ENCODE measurements at regions not wholly inside any gene's neighbourhood (a gene's known extent, or its start where the extent isn't known, plus 50 kb on each side); places are given as distances from the start of the nearest gene placed in this dataset.

DNA sequence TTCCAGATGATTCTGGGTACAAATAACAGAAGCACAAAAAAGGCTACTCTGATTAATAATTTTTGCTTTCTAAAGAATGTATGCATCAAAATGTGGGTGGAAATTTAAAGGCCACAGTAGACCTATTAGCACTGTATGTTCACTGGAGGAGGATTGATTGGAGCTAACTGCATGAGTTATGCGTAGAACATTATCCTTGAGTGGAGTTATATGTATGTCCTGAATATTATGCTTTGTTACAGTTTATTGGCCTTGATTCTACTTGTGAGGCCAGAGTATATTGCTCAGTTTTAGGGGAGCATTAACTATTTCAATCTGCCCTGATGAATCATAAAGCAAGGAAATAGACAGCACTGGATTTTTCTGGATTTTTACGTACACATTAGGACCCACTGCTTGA, 87.9 kb downstream of the CDCA7 start:
- no peaks in the 10 kb centered on the region for H3F3A ChIP-seq (ENCODE audit: insufficient read depth, low read length)
- H3K4me1 ChIP-seq (ENCODE audit: low read length): no peaks in the 10 kb centered on the region
- H3K9ac ChIP-seq (ENCODE audit: low read length): no peak overlapping the region
- no peaks in the 10 kb centered on the region for H3K79me2 ChIP-seq (ENCODE audit: low read length)
- H3K9me2 ChIP-seq (replicated peaks; ENCODE audit: insufficient read depth, low read length): no peaks in the 10 kb centered on the region
- no peak overlapping the region for H2AFZ ChIP-seq (ENCODE audit: low read length)
- H3K4me2 ChIP-seq (ENCODE audit: low read depth, low read length): no peak overlapping the region
- TF ChIP-seq EZH2phosphoT487 (IDR thresholded peaks at IDR 0.05; ENCODE audit: low read length) (no peak), EZH2 (optimal IDR thresholded peaks at IDR 0.05; ENCODE audit: low read depth, low read length) (no peak)
- TF ChIP-seq, protein P1, sequence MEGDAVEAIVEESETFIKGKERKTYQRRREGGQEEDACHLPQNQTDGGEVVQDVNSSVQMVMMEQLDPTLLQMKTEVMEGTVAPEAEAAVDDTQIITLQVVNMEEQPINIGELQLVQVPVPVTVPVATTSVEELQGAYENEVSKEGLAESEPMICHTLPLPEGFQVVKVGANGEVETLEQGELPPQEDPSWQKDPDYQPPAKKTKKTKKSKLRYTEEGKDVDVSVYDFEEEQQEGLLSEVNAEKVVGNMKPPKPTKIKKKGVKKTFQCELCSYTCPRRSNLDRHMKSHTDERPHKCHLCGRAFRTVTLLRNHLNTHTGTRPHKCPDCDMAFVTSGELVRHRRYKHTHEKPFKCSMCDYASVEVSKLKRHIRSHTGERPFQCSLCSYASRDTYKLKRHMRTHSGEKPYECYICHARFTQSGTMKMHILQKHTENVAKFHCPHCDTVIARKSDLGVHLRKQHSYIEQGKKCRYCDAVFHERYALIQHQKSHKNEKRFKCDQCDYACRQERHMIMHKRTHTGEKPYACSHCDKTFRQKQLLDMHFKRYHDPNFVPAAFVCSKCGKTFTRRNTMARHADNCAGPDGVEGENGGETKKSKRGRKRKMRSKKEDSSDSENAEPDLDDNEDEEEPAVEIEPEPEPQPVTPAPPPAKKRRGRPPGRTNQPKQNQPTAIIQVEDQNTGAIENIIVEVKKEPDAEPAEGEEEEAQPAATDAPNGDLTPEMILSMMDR (IDR thresholded peaks at IDR 0.05; ENCODE audit: low read length): no peak
- no peaks in the 10 kb centered on the region for H3K9me3 ChIP-seq (replicated peaks; ENCODE audit: insufficient read depth, low read length)
- no peak for DNase-seq
- H3K27me3 ChIP-seq (replicated peaks; ENCODE audit: insufficient read depth, low read length): no peaks in the 10 kb centered on the region
- H4K20me1 ChIP-seq (ENCODE audit: insufficient read depth, low read length): no peaks in the 10 kb centered on the region
- no peak overlapping the region for H3K4me3 ChIP-seq (ENCODE audit: low read length)
- no peak overlapping the region for H3K27ac ChIP-seq (ENCODE audit: low read length)
- no peaks in the 10 kb centered on the region for H3K36me3 ChIP-seq (replicated peaks; ENCODE audit: insufficient read depth, low read length)

DNA sequence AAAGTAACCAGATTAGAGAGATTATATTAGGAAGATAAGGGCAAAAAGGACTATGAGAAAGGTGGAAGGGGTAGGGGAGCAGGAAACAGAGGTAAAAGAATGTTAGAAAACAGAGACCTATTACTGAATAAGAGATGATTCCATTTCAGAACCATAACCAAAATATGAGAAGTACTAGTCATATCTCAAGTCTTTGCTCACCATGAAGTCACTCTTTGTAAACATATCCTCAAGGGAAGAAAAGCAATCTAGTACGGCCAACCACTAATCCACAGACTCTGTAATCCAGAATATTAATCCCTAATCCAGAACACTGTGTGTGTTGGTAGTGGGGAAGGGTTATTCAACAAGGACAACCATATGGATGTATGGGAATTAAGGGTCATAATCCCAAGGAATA, 92.0 kb downstream of the CDCA7 start:
- H3K79me2 ChIP-seq (ENCODE audit: low read length): no peaks in the 10 kb centered on the region
- no peaks in the 10 kb centered on the region for H4K20me1 ChIP-seq (ENCODE audit: insufficient read depth, low read length)
- no peak for DNase-seq
- TF ChIP-seq, protein P1 (IDR thresholded peaks at IDR 0.05; ENCODE audit: low read length): no peak
- TF ChIP-seq EZH2 (optimal IDR thresholded peaks at IDR 0.05; ENCODE audit: low read depth, low read length) (no peak), EZH2phosphoT487 (IDR thresholded peaks at IDR 0.05; ENCODE audit: low read length) (no peak)
- H3K27ac ChIP-seq (ENCODE audit: low read length): no peak overlapping the region
- no peak overlapping the region for H3K4me3 ChIP-seq (ENCODE audit: low read length)
- H3K36me3 ChIP-seq (replicated peaks; ENCODE audit: insufficient read depth, low read length): no peaks in the 10 kb centered on the region
- H3K9me2 ChIP-seq (replicated peaks; ENCODE audit: insufficient read depth, low read length): no peaks in the 10 kb centered on the region
- no peaks in the 10 kb centered on the region for H3F3A ChIP-seq (ENCODE audit: insufficient read depth, low read length)
- H3K27me3 ChIP-seq (replicated peaks; ENCODE audit: insufficient read depth, low read length): no peaks in the 10 kb centered on the region
- peaks cover 3% of the 10 kb centered on the region; the same call in 1 of the 2 replicates for H3K4me1 ChIP-seq (ENCODE audit: low read length)
- H3K9ac ChIP-seq (ENCODE audit: low read length): no peak overlapping the region
- no peak overlapping the region for H2AFZ ChIP-seq (ENCODE audit: low read length)
- no peak overlapping the region for H3K4me2 ChIP-seq (ENCODE audit: low read depth, low read length)
- no peaks in the 10 kb centered on the region for H3K9me3 ChIP-seq (replicated peaks; ENCODE audit: insufficient read depth, low read length)

DNA sequence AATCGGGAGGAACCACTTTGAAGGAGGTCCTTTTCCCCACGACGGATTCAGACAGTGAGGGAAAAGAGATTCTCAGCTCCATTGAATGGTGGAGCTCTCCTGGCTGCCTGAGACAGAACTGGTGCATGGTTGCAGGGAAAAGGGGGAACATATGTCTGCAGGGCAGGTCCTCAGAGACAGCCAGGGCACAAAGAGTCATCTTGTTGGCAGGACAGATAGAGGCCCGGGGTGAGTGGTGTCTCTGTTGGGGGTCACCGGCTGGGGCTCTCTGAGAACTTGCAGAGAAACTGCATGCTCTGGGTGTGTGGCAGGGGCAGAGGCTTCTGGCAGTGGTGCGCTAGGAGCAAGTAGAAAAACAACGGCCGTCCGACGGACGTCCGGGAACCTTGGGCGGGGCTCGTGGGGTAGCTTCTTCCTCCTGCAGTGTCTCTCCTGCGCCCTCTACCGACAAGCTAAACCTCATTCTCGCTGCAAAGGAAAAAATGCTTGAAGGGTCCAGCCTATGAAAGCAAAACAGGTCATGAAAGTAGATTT, 94.3 kb downstream of the CDCA7 start:
- DNase-seq: peak; percentile 91
- H3K9me3 ChIP-seq (replicated peaks; ENCODE audit: insufficient read depth, low read length): no peaks in the 10 kb centered on the region
- peaks cover 3% of the 10 kb centered on the region; the same call in 1 of the 2 replicates for H3K4me1 ChIP-seq (ENCODE audit: low read length)
- peak overlapping the region; percentile 88 for H3K4me2 ChIP-seq (ENCODE audit: low read depth, low read length)
- H3K4me3 ChIP-seq (ENCODE audit: low read length): peak overlapping the region; percentile 61
- no peaks in the 10 kb centered on the region for H3K36me3 ChIP-seq (replicated peaks; ENCODE audit: insufficient read depth, low read length)
- no peaks in the 10 kb centered on the region for H4K20me1 ChIP-seq (ENCODE audit: insufficient read depth, low read length)
- H3K9me2 ChIP-seq (replicated peaks; ENCODE audit: insufficient read depth, low read length): no peaks in the 10 kb centered on the region
- H3F3A ChIP-seq (ENCODE audit: insufficient read depth, low read length): no peaks in the 10 kb centered on the region
- no peak overlapping the region for H3K27ac ChIP-seq (ENCODE audit: low read length)
- H3K27me3 ChIP-seq (replicated peaks; ENCODE audit: insufficient read depth, low read length): no peaks in the 10 kb centered on the region
- peak overlapping the region; percentile 99 for H2AFZ ChIP-seq (ENCODE audit: low read length)
- peak overlapping the region; percentile 35; the same call in 1 of the 2 replicates for H3K9ac ChIP-seq (ENCODE audit: low read length)
- TF ChIP-seq, protein P1 (IDR thresholded peaks at IDR 0.05; ENCODE audit: low read length): peak; percentile 84
- no peak for TF ChIP-seq EZH2phosphoT487 (IDR thresholded peaks at IDR 0.05; ENCODE audit: low read length)
- no peaks in the 10 kb centered on the region for H3K79me2 ChIP-seq (ENCODE audit: low read length)
